GM20000 (cell line): ENCODE measurements at regions not wholly inside any gene's neighbourhood (a gene's known extent, or its start where the extent isn't known, plus 50 kb on each side); places are given as distances from the start of the nearest gene placed in this dataset.
"Not testable (repeated sequence)": the region's sequence is repeated elsewhere in the genome, so short reads cannot be mapped to it uniquely, and the experiment has no call there.

Source experiments
- DNase-seq: peaks from one replicate; pipeline ENCODE4 v3.0.0; 2012; ENCODE audit warnings: low spot score
- CTCF ChIP-seq: IDR thresholded peaks from 2 replicates; pipeline ENCODE4 v1.5.1; 2012; ENCODE audit warnings: mild to moderate bottlenecking, control low read depth; ENCODE audit errors: extremely low read depth, missing control alignments

GRCh38 chr16:85243308-85243707, 131.0 kb upstream of the CIBAR2 start:
- no peak for TF ChIP-seq CTCF
- DNase-seq: no peak

GRCh38 chr16:85244452-85244851, 132.2 kb upstream of the CIBAR2 start:
- not testable (repeated sequence) for DNase-seq

- peak; percentile 84 for TF ChIP-seq CTCF
- DNase-seq: peak; percentile 78
Measured at GRCh38 chr16:85245307-85246172, 133.3 kb upstream of the CIBAR2 start.

- DNase-seq: no peak
- TF ChIP-seq CTCF: no peak
Measured at GRCh38 chr16:85246473-85246872, 134.2 kb upstream of the CIBAR2 start.

GRCh38 chr16:85246973-85247372, 134.7 kb upstream of the CIBAR2 start:
- TF ChIP-seq CTCF: no peak
- no peak for DNase-seq

GRCh38 chr16:85248342-85248741, 136.1 kb upstream of the CIBAR2 start:
- no peak for DNase-seq
- no peak for TF ChIP-seq CTCF

- no peak for DNase-seq
- no peak for TF ChIP-seq CTCF
Measured at GRCh38 chr16:85248857-85249256, 136.6 kb upstream of the CIBAR2 start.
